Astrocyte (in vitro differentiated cells and primary cell): ENCODE measurements at regions not wholly inside any gene's neighbourhood (a gene's known extent, or its start where the extent isn't known, plus 50 kb on each side); places are given as distances from the start of the nearest gene placed in this dataset.

ENCODE experiments used
- DNase-seq: peaks from one replicate; pipeline ENCODE4 v3.0.0-alpha.2; 2010; ENCODE audit warnings: low read depth
- FAIRE-seq: peaks from 2 replicates; lab custom pipeline; 2011; peaks lifted over from hg19 to GRCh38; lab: Jason Lieb, UNC
- H2AFZ ChIP-seq: 2 replicates; pipeline ENCODE4 v1.6.0; 2012; ENCODE audit warnings: low read depth, low read length, inconsistent platforms
- H3K27ac ChIP-seq: 2 replicates; pipeline ENCODE4 v1.5.1; 2011; ENCODE audit warnings: low read depth, low read length, inconsistent platforms
- H3K27me3 ChIP-seq: 2 replicates; pipeline ENCODE4 v1.6.0; 2011; ENCODE audit warnings: low read length, inconsistent platforms; ENCODE audit not compliant: insufficient read depth
- H3K36me3 ChIP-seq: 2 replicates; pipeline ENCODE4 v1.5.1; 2011; ENCODE audit warnings: low read length, inconsistent platforms; ENCODE audit not compliant: insufficient read depth
- H3K4me1 ChIP-seq: 2 replicates; pipeline ENCODE4 v1.5.1; 2011; ENCODE audit warnings: low read length, inconsistent platforms; ENCODE audit not compliant: insufficient read depth
- H3K4me2 ChIP-seq: 2 replicates; pipeline ENCODE4 v1.6.0; 2012; ENCODE audit warnings: low read length, inconsistent platforms
- H3K4me3 ChIP-seq: 2 replicates; pipeline ENCODE4 v1.5.1; 2011; ENCODE audit warnings: low read depth, mild to moderate bottlenecking, low read length, inconsistent platforms; ENCODE audit not compliant: insufficient read depth
- H3K79me2 ChIP-seq: 2 replicates; pipeline ENCODE4 v1.6.0; 2012; ENCODE audit warnings: mild to moderate bottlenecking, low read length, inconsistent platforms; ENCODE audit not compliant: insufficient read depth
- H3K9ac ChIP-seq: 2 replicates; pipeline ENCODE4 v1.6.0; 2012; ENCODE audit warnings: mild to moderate bottlenecking, low read length, inconsistent platforms
- H3K9me3 ChIP-seq: 2 replicates; pipeline ENCODE4 v1.5.1; 2012; ENCODE audit warnings: low read depth, mild to moderate bottlenecking, low read length, inconsistent platforms; ENCODE audit not compliant: insufficient read depth
- H4K20me1 ChIP-seq: 2 replicates; pipeline ENCODE4 v1.6.0; 2012; ENCODE audit warnings: low read length, inconsistent platforms; ENCODE audit not compliant: insufficient read depth
- H3K27ac Mint-ChIP-seq: one replicate; pipeline ENCODE4 v1.8.0; 2021; ENCODE audit warnings: mild to moderate bottlenecking, mixed read lengths; ENCODE audit not compliant: unreplicated experiment
- H3K27me3 Mint-ChIP-seq: one replicate; pipeline ENCODE4 v1.8.0; 2021; ENCODE audit warnings: low read depth, mixed read lengths; ENCODE audit not compliant: unreplicated experiment
- H3K36me3 Mint-ChIP-seq: one replicate; pipeline ENCODE4 v1.8.0; 2021; ENCODE audit warnings: low read depth, mixed read lengths; ENCODE audit not compliant: unreplicated experiment
- H3K4me1 Mint-ChIP-seq: one replicate; pipeline ENCODE4 v1.8.0; 2021; ENCODE audit warnings: low read depth, mixed read lengths; ENCODE audit not compliant: unreplicated experiment
- H3K4me3 Mint-ChIP-seq: one replicate; pipeline ENCODE4 v1.8.0; 2021; ENCODE audit warnings: mild to moderate bottlenecking, moderate library complexity, mixed read lengths; ENCODE audit not compliant: unreplicated experiment
- H3K9me3 Mint-ChIP-seq: one replicate; pipeline ENCODE4 v1.8.0; 2021; ENCODE audit warnings: mild to moderate bottlenecking, mixed read lengths; ENCODE audit not compliant: unreplicated experiment
- EZH2 ChIP-seq: IDR thresholded peaks from 2 replicates; pipeline ENCODE4 v1.6.1; 2012; ENCODE audit warnings: mild to moderate bottlenecking, low read length, inconsistent platforms; ENCODE audit not compliant: insufficient read depth
- TF ChIP-seq, protein P1 (sequence below): IDR thresholded peaks from 2 replicates; pipeline ENCODE4 v1.5.1; 2011; ENCODE audit warnings: low read depth, mild to moderate bottlenecking, inconsistent platforms, low read length, moderate library complexity; ENCODE audit not compliant: insufficient read depth

GRCh38 chr5:73291873-73292272 is 118.9 kb downstream of the TMEM174 start:
- Histone ChIP-seq H3K27me3 (peaks cover 9% of the 10 kb centered on the region), H3K9ac (no peak overlapping the region), H3K4me1 (peaks cover 10% of the 10 kb centered on the region), H2AFZ (no peak overlapping the region), H4K20me1 (peaks cover under 1% of the 10 kb centered on the region), H3K4me3 (no peak overlapping the region), H3K27ac (no peak overlapping the region), H3K36me3 (no peaks in the 10 kb centered on the region), H3K9me3 (no peaks in the 10 kb centered on the region), H3K4me2 (no peak overlapping the region), H3K79me2 (no peaks in the 10 kb centered on the region)
- Mint-ChIP-seq H3K9me3 (peaks cover 10% of the 10 kb centered on the region), H3K4me1 (peaks cover 7% of the 10 kb centered on the region), H3K27me3 (peaks cover 71% of the 10 kb centered on the region), H3K4me3 (no peak overlapping the region), H3K27ac (no peak overlapping the region), H3K36me3 (peaks cover 5% of the 10 kb centered on the region)
- TF ChIP-seq, protein P1, sequence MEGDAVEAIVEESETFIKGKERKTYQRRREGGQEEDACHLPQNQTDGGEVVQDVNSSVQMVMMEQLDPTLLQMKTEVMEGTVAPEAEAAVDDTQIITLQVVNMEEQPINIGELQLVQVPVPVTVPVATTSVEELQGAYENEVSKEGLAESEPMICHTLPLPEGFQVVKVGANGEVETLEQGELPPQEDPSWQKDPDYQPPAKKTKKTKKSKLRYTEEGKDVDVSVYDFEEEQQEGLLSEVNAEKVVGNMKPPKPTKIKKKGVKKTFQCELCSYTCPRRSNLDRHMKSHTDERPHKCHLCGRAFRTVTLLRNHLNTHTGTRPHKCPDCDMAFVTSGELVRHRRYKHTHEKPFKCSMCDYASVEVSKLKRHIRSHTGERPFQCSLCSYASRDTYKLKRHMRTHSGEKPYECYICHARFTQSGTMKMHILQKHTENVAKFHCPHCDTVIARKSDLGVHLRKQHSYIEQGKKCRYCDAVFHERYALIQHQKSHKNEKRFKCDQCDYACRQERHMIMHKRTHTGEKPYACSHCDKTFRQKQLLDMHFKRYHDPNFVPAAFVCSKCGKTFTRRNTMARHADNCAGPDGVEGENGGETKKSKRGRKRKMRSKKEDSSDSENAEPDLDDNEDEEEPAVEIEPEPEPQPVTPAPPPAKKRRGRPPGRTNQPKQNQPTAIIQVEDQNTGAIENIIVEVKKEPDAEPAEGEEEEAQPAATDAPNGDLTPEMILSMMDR: no peak
- TF ChIP-seq EZH2: no peak
- DNase-seq (no peak), FAIRE-seq (no peak)

GRCh38 chr5:73290242-73290641 is 117.2 kb downstream of the TMEM174 start:
- no peak for FAIRE-seq

More at GRCh38 chr5:73290242-73290641, 117.2 kb downstream of the TMEM174 start:
- Histone ChIP-seq H3K9me3 (no peaks in the 10 kb centered on the region), H3K4me1 (no peaks in the 10 kb centered on the region), H3K27ac (no peak overlapping the region), H3K4me2 (no peak overlapping the region), H3K4me3 (no peak overlapping the region), H3K79me2 (no peaks in the 10 kb centered on the region), H3K9ac (no peak overlapping the region), H3K27me3 (peaks cover 6% of the 10 kb centered on the region), H2AFZ (no peak overlapping the region), H3K36me3 (no peaks in the 10 kb centered on the region), H4K20me1 (no peaks in the 10 kb centered on the region)
- peaks cover 56% of the 10 kb centered on the region for H3K27me3 Mint-ChIP-seq
- H3K36me3 Mint-ChIP-seq: peaks cover 4% of the 10 kb centered on the region
- no peak overlapping the region for H3K27ac Mint-ChIP-seq
- TF ChIP-seq EZH2: no peak
- TF ChIP-seq, protein P1: no peak
- H3K9me3 Mint-ChIP-seq: peaks cover 5% of the 10 kb centered on the region
- no peak for DNase-seq
- H3K4me1 Mint-ChIP-seq: no peaks in the 10 kb centered on the region
- H3K4me3 Mint-ChIP-seq: no peak overlapping the region
